ENCODE measurements at regions not wholly inside any gene's neighbourhood (a gene's known extent, or its start where the extent isn't known, plus 50 kb on each side); places are given as distances from the start of the nearest gene placed in this dataset.
"Not testable (repeated sequence)": the region's sequence is repeated elsewhere in the genome, so short reads cannot be mapped to it uniquely, and the experiment has no call there.

GRCh38 chr17:30579610-30580315 is 102.6 kb downstream of the GOSR1 start:
- no peaks in the 10 kb centered on the region for H3K4me1 ChIP-seq (ENCODE audit: control insufficient read depth in 1 of 2, insufficient read depth in 1 of 2, low read depth in 1 of 2, low read length in 1 of 2)
- no peaks in the 10 kb centered on the region for H3K9me3 ChIP-seq
- no peak overlapping the region for H3K27ac ChIP-seq
- no peaks in the 10 kb centered on the region for H3K27me3 ChIP-seq
- H3K4me3 ChIP-seq (ENCODE audit: low read depth in 1 of 2, low read length in 1 of 2), result no peak overlapping the region
- H3K36me3 ChIP-seq, result no peaks in the 10 kb centered on the region
- TF ChIP-seq CTCF (IDR thresholded peaks at IDR 0.05), result no peak

GRCh38 chr17:30578015-30578717 is 101.0 kb downstream of the GOSR1 start:
- H3K36me3 ChIP-seq; H3K9me3 ChIP-seq; H3K4me3 ChIP-seq (ENCODE audit: low read depth in 1 of 2, low read length in 1 of 2); H3K27ac ChIP-seq; H3K27me3 ChIP-seq; H3K4me1 ChIP-seq (ENCODE audit: control insufficient read depth in 1 of 2, insufficient read depth in 1 of 2, low read depth in 1 of 2, low read length in 1 of 2): not testable (repeated sequence)
